T-cell (primary cell): ENCODE measurements at regions not wholly inside any gene's neighbourhood (a gene's known extent, or its start where the extent isn't known, plus 50 kb on each side); places are given as distances from the start of the nearest gene placed in this dataset.
"Not testable (repeated sequence)": the region's sequence is repeated elsewhere in the genome, so short reads cannot be mapped to it uniquely, and the experiment has no call there.

Experiments used
- ATAC-seq, 4 experiments: fragments of 200-7000 bp in 3 of 4; fragments of 150-1000 bp in 1 of 4; cut with Tn5 transposase; replicated peaks in 1 of 4; 1 replicate in 3 of 4; 2 replicates in 1 of 4; pipeline ENCODE4 v1.10.0; 2021; ENCODE audit warnings: moderate library complexity in 3 of 4, mild to moderate bottlenecking in 2 of 4, moderate number of reproducible peaks in 1 of 4
- CTCF ChIA-PET, 2 donors: fragments of 300-600 bp; sonication (Branson Sonifier 250); formaldehyde crosslinking; loops; one replicate each; lab custom pipeline; 2022; ENCODE audit warnings: antibody characterized with exemption in 2 of 2; lab: Charles Lee
- POLR2A ChIA-PET, 2 donors: fragments of 300-600 bp; sonication (Branson Sonifier 250); formaldehyde crosslinking; loops; one replicate each; lab custom pipeline; 2022; ENCODE audit warnings: antibody characterized with exemption in 2 of 2; lab: Charles Lee
- DNase-seq, 35 experiments: peaks; one replicate each; pipeline versions ENCODE4 v3.0.0 to v3.0.0-alpha.2; 2013 to 2023
- H3K27ac ChIP-seq: one replicate; pipeline ENCODE4 v1.5.1; 2013; ENCODE audit warnings: low read length
- H3K27me3 ChIP-seq, 2 experiments: replicated peaks in 1 of 2; 1 replicate in 1 of 2; 2 replicates in 1 of 2; pipeline versions ENCODE4 v1.6.1 to v1.7.0; 2013; ENCODE audit warnings: low read length in 1 of 2, mixed read lengths in 1 of 2; ENCODE audit not compliant: control insufficient read depth in 2 of 2, insufficient read depth in 2 of 2; ENCODE audit errors: extremely low read depth in 1 of 2
- H3K36me3 ChIP-seq, 2 donors: 1 replicate in 1 of 2; 2 replicates in 1 of 2; pipeline versions ENCODE4 v1.6.1 to v1.7.0; 2013; ENCODE audit warnings: low read length in 1 of 2; ENCODE audit not compliant: control insufficient read depth in 2 of 2, insufficient read depth in 1 of 2; ENCODE audit errors: extremely low read depth in 1 of 2
- H3K4me1 ChIP-seq, 2 experiments: 1 replicate in 1 of 2; 2 replicates in 1 of 2; pipeline versions ENCODE4 v1.6.1 to v1.7.0; 2013; ENCODE audit warnings: low read length in 2 of 2, mixed read lengths in 1 of 2; ENCODE audit not compliant: insufficient read depth in 2 of 2, control insufficient read depth in 1 of 2; ENCODE audit errors: extremely low read depth in 1 of 2
- H3K4me3 ChIP-seq, 2 donors: 1 replicate in 1 of 2; 2 replicates in 1 of 2; pipeline versions ENCODE4 v1.5.1 to v1.7.0; 2013; ENCODE audit warnings: mild to moderate bottlenecking in 2 of 2, low read length in 1 of 2, moderate library complexity in 1 of 2; ENCODE audit not compliant: control insufficient read depth in 1 of 2; ENCODE audit errors: extremely low read depth in 1 of 2
- H3K9me3 ChIP-seq: 2 replicates; pipeline ENCODE4 v1.7.0; 2013
- H3K27ac Mint-ChIP-seq, 2 donors: one replicate each; pipeline ENCODE4 v1.8.0; 2020 to 2021; ENCODE audit warnings: mild to moderate bottlenecking in 2 of 2, mixed read lengths in 2 of 2
- H3K27me3 Mint-ChIP-seq, 2 donors: one replicate each; pipeline ENCODE4 v1.8.0; 2021 to 2022; ENCODE audit warnings: mixed read lengths in 2 of 2
- H3K36me3 Mint-ChIP-seq: one replicate; pipeline ENCODE4 v1.8.0; 2021; ENCODE audit warnings: mixed read lengths
- H3K4me1 Mint-ChIP-seq, 3 donors: one replicate each; pipeline ENCODE4 v1.8.0; 2020 to 2022; ENCODE audit warnings: mixed read lengths in 3 of 3, mild to moderate bottlenecking in 1 of 3
- H3K4me3 Mint-ChIP-seq, 3 donors: one replicate each; pipeline ENCODE4 v1.8.0; 2020 to 2022; ENCODE audit warnings: mild to moderate bottlenecking in 3 of 3, mixed read lengths in 3 of 3, moderate library complexity in 3 of 3
- H3K9me3 Mint-ChIP-seq, 3 donors: one replicate each; pipeline ENCODE4 v1.8.0; 2020 to 2022; ENCODE audit warnings: mixed read lengths in 3 of 3
- WGBS: methylation state at CpG from one replicate; pipeline ENCODE4 v1.1.5; 2013; ENCODE audit warnings: missing lambda C conversion rate; ENCODE audit not compliant: insufficient coverage; 5-methylcytosine and 5-hydroxymethylcytosine counted together

- DNase-seq (no peak), ATAC-seq (no peak)
- ChIA-PET CTCF (no interaction called here), POLR2A (no interaction called here)
- H3K27ac Mint-ChIP-seq, result no peak overlapping the region
- H3K36me3 Mint-ChIP-seq, result no peaks in the 10 kb centered on the region
- H3K27ac ChIP-seq, result no peak overlapping the region
- H3K9me3 Mint-ChIP-seq, result peaks cover 0 to 10% (median 5%) of the 10 kb centered on the region in 3 donors
- no peaks in the 10 kb centered on the region for H3K27me3 ChIP-seq
- no peak overlapping the region for H3K4me3 ChIP-seq
- no peak overlapping the region for H3K4me3 Mint-ChIP-seq
- peaks cover 0 to 4% of the 10 kb centered on the region in 2 donors for H3K27me3 Mint-ChIP-seq
- H3K4me1 Mint-ChIP-seq, result no peaks in the 10 kb centered on the region
- no peaks in the 10 kb centered on the region for H3K4me1 ChIP-seq
- H3K9me3 ChIP-seq, result no peaks in the 10 kb centered on the region
- no CpG with 5 or more reads among the region's 1 CpG for WGBS
- no peaks in the 10 kb centered on the region for H3K36me3 ChIP-seq
Measured at GRCh38 chr4:164596927-164597326, 157.0 kb upstream of the SMIM31 start.

- ATAC-seq (no peak), DNase-seq (no peak)
- CTCF ChIA-PET, result interaction anchor here in 1 of 2 donors (0.7 kb wide), 1 partner anchor 11 kb away, joined by 3 read pairs; no protein-coding TSS in a partner anchor
- no peaks in the 10 kb centered on the region for H3K9me3 ChIP-seq
- POLR2A ChIA-PET, result no interaction called here
- H3K4me1 Mint-ChIP-seq, result no peaks in the 10 kb centered on the region
- no peak overlapping the region for H3K27ac Mint-ChIP-seq
- no peak overlapping the region for H3K4me3 Mint-ChIP-seq
- no peaks in the 10 kb centered on the region for H3K27me3 ChIP-seq
- peaks cover 0 to 13% (median 5%) of the 10 kb centered on the region in 3 donors for H3K9me3 Mint-ChIP-seq
- no peak overlapping the region for H3K27ac ChIP-seq
- no peak overlapping the region for H3K4me3 ChIP-seq
- no CpG with 5 or more reads among the region's 1 CpG for WGBS
- no peaks in the 10 kb centered on the region for H3K36me3 Mint-ChIP-seq
- no peaks in the 10 kb centered on the region for H3K4me1 ChIP-seq
- H3K27me3 Mint-ChIP-seq, result no peaks in the 10 kb centered on the region
- H3K36me3 ChIP-seq, result no peaks in the 10 kb centered on the region
Measured at GRCh38 chr4:164601653-164602052, 152.3 kb upstream of the SMIM31 start.

- H3K4me3 ChIP-seq, H3K27ac ChIP-seq, H3K9me3 ChIP-seq, H3K27ac Mint-ChIP-seq, H3K4me3 Mint-ChIP-seq, H3K36me3 ChIP-seq, H3K4me1 Mint-ChIP-seq, H3K4me1 ChIP-seq, ATAC-seq, H3K27me3 ChIP-seq, DNase-seq, CTCF ChIA-PET, POLR2A ChIA-PET, H3K27me3 Mint-ChIP-seq, H3K36me3 Mint-ChIP-seq: not testable (repeated sequence)
- H3K9me3 Mint-ChIP-seq, result peaks cover 4 to 12% (median 5%) of the 10 kb centered on the region in 3 donors
- WGBS, result 83% methylated on average over 2 of the region's 6 CpGs
Measured at GRCh38 chr4:164605791-164606190, 148.1 kb upstream of the SMIM31 start.

- Mint-ChIP-seq H3K27me3 (no peaks in the 10 kb centered on the region), H3K36me3 (no peaks in the 10 kb centered on the region), H3K27ac (no peak overlapping the region), H3K4me1 (no peaks in the 10 kb centered on the region), H3K4me3 (no peak overlapping the region), H3K9me3 (peaks cover 4 to 8% (median 5%) of the 10 kb centered on the region in 3 donors)
- ATAC-seq, result no peak
- CTCF ChIA-PET, result no interaction called here
- H3K27ac ChIP-seq, result no peak overlapping the region
- H3K27me3 ChIP-seq, result no peaks in the 10 kb centered on the region
- POLR2A ChIA-PET, result no interaction called here
- no peaks in the 10 kb centered on the region for H3K4me1 ChIP-seq
- H3K4me3 ChIP-seq, result no peak overlapping the region
- H3K9me3 ChIP-seq, result no peaks in the 10 kb centered on the region
- DNase-seq, result no peak
- H3K36me3 ChIP-seq, result no peaks in the 10 kb centered on the region
Measured at GRCh38 chr4:164606478-164606877, 147.5 kb upstream of the SMIM31 start.

- Histone ChIP-seq H3K27me3 (no peaks in the 10 kb centered on the region), H3K4me1 (no peaks in the 10 kb centered on the region), H3K36me3 (no peaks in the 10 kb centered on the region), H3K9me3 (no peaks in the 10 kb centered on the region), H3K27ac (no peak overlapping the region), H3K4me3 (no peak overlapping the region)
- POLR2A ChIA-PET, result no interaction called here
- DNase-seq (no peak), ATAC-seq (no peak)
- no peaks in the 10 kb centered on the region for H3K4me1 Mint-ChIP-seq
- H3K27ac Mint-ChIP-seq, result no peak overlapping the region
- CTCF ChIA-PET, result no interaction called here
- H3K27me3 Mint-ChIP-seq, result peaks cover 0 to 3% of the 10 kb centered on the region in 2 donors
- no CpG with 5 or more reads among the region's 1 CpG for WGBS
- H3K36me3 Mint-ChIP-seq, result no peaks in the 10 kb centered on the region
- peaks cover 0 to 4% (median 0%) of the 10 kb centered on the region in 3 donors for H3K9me3 Mint-ChIP-seq
- H3K4me3 Mint-ChIP-seq, result no peak overlapping the region
Measured at GRCh38 chr4:164613256-164613655, 140.7 kb upstream of the SMIM31 start.

- Mint-ChIP-seq H3K9me3 (peaks cover 0 to 4% (median 0%) of the 10 kb centered on the region in 3 donors), H3K36me3 (no peaks in the 10 kb centered on the region), H3K27me3 (peaks cover 0 to 3% of the 10 kb centered on the region in 2 donors), H3K27ac (no peak overlapping the region), H3K4me1 (no peaks in the 10 kb centered on the region), H3K4me3 (no peak overlapping the region)
- ATAC-seq (no peak), DNase-seq (no peak)
- CTCF ChIA-PET, result no interaction called here
- no peaks in the 10 kb centered on the region for H3K27me3 ChIP-seq
- no peaks in the 10 kb centered on the region for H3K4me1 ChIP-seq
- H3K9me3 ChIP-seq, result no peaks in the 10 kb centered on the region
- no peak overlapping the region for H3K4me3 ChIP-seq
- H3K36me3 ChIP-seq, result no peaks in the 10 kb centered on the region
- no peak overlapping the region for H3K27ac ChIP-seq
- POLR2A ChIA-PET, result interaction anchor here in 1 of 2 donors (0.5 kb wide), 1 partner anchor 23 kb away, joined by 3 read pairs; no protein-coding TSS in a partner anchor
Measured at GRCh38 chr4:164613792-164614191, 140.1 kb upstream of the SMIM31 start.

- Histone ChIP-seq H3K27ac (no peak overlapping the region), H3K4me3 (no peak overlapping the region), H3K4me1 (no peaks in the 10 kb centered on the region), H3K36me3 (no peaks in the 10 kb centered on the region), H3K27me3 (no peaks in the 10 kb centered on the region), H3K9me3 (no peaks in the 10 kb centered on the region)
- H3K27me3 Mint-ChIP-seq, result peaks cover 0 to 3% of the 10 kb centered on the region in 2 donors
- WGBS, result 80% methylated on average over 1 of the region's 2 CpGs
- POLR2A ChIA-PET, result no interaction called here
- no peaks in the 10 kb centered on the region for H3K36me3 Mint-ChIP-seq
- ATAC-seq (no peak), DNase-seq (no peak)
- CTCF ChIA-PET, result no interaction called here
- H3K9me3 Mint-ChIP-seq, result peaks cover 0 to 4% (median 0%) of the 10 kb centered on the region in 3 donors
- H3K27ac Mint-ChIP-seq, result no peak overlapping the region
- H3K4me1 Mint-ChIP-seq, result no peaks in the 10 kb centered on the region
- H3K4me3 Mint-ChIP-seq, result no peak overlapping the region
Measured at GRCh38 chr4:164614329-164614728, 139.6 kb upstream of the SMIM31 start.
